OCI-LY1 (cell line): ENCODE measurements at regions not wholly inside any gene's neighbourhood (a gene's known extent, or its start where the extent isn't known, plus 50 kb on each side); places are given as distances from the start of the nearest gene placed in this dataset.

ENCODE experiments used
- H2AFZ ChIP-seq: fragments of 200-600 bp; sonication (generic), shearing (Covaris generic); 2 replicates; pipeline ENCODE4 v1.6.0; 2014; ENCODE audit warnings: antibody characterized with exemption, mild to moderate bottlenecking, low read length
- H3F3A ChIP-seq: fragments of 200-600 bp; sonication (generic), shearing (Covaris generic); 2 replicates; pipeline ENCODE4 v1.6.0; 2014; ENCODE audit warnings: mild to moderate bottlenecking, antibody characterized with exemption, low read length, moderate library complexity; ENCODE audit not compliant: insufficient read depth
- H3K27ac ChIP-seq: fragments of 200-600 bp; sonication (generic); 2 replicates; pipeline ENCODE4 v1.5.1; 2014; ENCODE audit warnings: low read length, mixed run types, mild to moderate bottlenecking, low read depth; ENCODE audit not compliant: poor library complexity, severe bottlenecking
- H3K27me3 ChIP-seq: fragments of 200-600 bp; sonication (generic); 2 replicates; pipeline ENCODE4 v1.6.0; 2014; ENCODE audit warnings: antibody characterized with exemption, mild to moderate bottlenecking, low read length, moderate library complexity; ENCODE audit not compliant: insufficient read depth
- H3K36me3 ChIP-seq: fragments of 200-600 bp; sonication (generic); 2 replicates; pipeline ENCODE4 v1.6.1; 2014; ENCODE audit warnings: mild to moderate bottlenecking, antibody characterized with exemption, low read length, moderate library complexity, mixed read lengths; ENCODE audit not compliant: insufficient read depth
- H3K4me1 ChIP-seq: fragments of 200-600 bp; sonication (generic); 2 replicates; pipeline ENCODE4 v1.5.1; 2014; ENCODE audit warnings: mild to moderate bottlenecking, low read length, moderate library complexity; ENCODE audit not compliant: insufficient read depth, severe bottlenecking
- H3K4me2 ChIP-seq: fragments of 200-600 bp; sonication (generic), shearing (Covaris generic); 2 replicates; pipeline ENCODE4 v1.6.1; 2014; ENCODE audit warnings: low read length
- H3K4me3 ChIP-seq: fragments of 200-600 bp; sonication (generic); 2 replicates; pipeline ENCODE4 v1.5.1; 2014; ENCODE audit warnings: low read length, low read depth, mild to moderate bottlenecking, mixed read lengths; ENCODE audit not compliant: poor library complexity, severe bottlenecking
- H3K79me2 ChIP-seq: fragments of 200-600 bp; shearing (Covaris generic); 2 replicates; pipeline ENCODE4 v1.6.1; 2016; ENCODE audit warnings: mixed run types, low read length, mixed read lengths; ENCODE audit not compliant: insufficient read depth
- H3K9ac ChIP-seq: fragments of 200-600 bp; sonication (generic), shearing (Covaris generic); 2 replicates; pipeline ENCODE4 v1.6.1; 2014; ENCODE audit warnings: mild to moderate bottlenecking, low read length, mixed read lengths
- H3K9me2 ChIP-seq: fragments of 200-600 bp; sonication (generic), shearing (Covaris generic); 2 replicates; pipeline ENCODE4 v1.6.1; 2014; ENCODE audit warnings: low read depth, mild to moderate bottlenecking, low read length, mixed read lengths
- H3K9me3 ChIP-seq: fragments of 200-600 bp; shearing (Covaris generic); 2 replicates; pipeline ENCODE4 v1.6.1; 2014; ENCODE audit warnings: low read length, mixed read lengths
- H4K20me1 ChIP-seq: fragments of 200-600 bp; sonication (generic), shearing (Covaris generic); 2 replicates; pipeline ENCODE4 v1.6.0; 2016; ENCODE audit warnings: mild to moderate bottlenecking, low read length; ENCODE audit not compliant: insufficient read depth
- CTCF ChIP-seq: fragments of 200-600 bp; sonication (generic), shearing (Covaris generic); IDR thresholded peaks from 2 replicates; pipeline ENCODE4 v1.5.1; 2017; ENCODE audit warnings: mild to moderate bottlenecking, antibody characterized with exemption, low read length, moderate library complexity, mixed read lengths
- EZH2 ChIP-seq: fragments of 200-600 bp; sonication (generic), shearing (Covaris generic); IDR thresholded peaks from 2 replicates; pipeline ENCODE4 v1.8.0; 2017; ENCODE audit warnings: borderline replicate concordance, mixed run types, mild to moderate bottlenecking, antibody characterized with exemption, low read length, moderate library complexity, mixed read lengths

- Histone ChIP-seq H2AFZ (no peak overlapping the region), H4K20me1 (no peaks in the 10 kb centered on the region), H3K4me3 (no peak overlapping the region), H3K9me2 (no peaks in the 10 kb centered on the region), H3K36me3 (no peaks in the 10 kb centered on the region), H3K4me1 (no peaks in the 10 kb centered on the region), H3F3A (no peaks in the 10 kb centered on the region), H3K27ac (no peak overlapping the region), H3K79me2 (no peaks in the 10 kb centered on the region), H3K27me3 (no peaks in the 10 kb centered on the region), H3K9ac (no peak overlapping the region), H3K9me3 (no peaks in the 10 kb centered on the region), H3K4me2 (no peak overlapping the region)
- no peak for TF ChIP-seq CTCF
Measured at GRCh38 chr11:28518825-28519224, 410.6 kb downstream of the METTL15 start.

- H3K4me2 ChIP-seq: no peak overlapping the region
Measured at GRCh38 chr11:28517621-28518020, 409.4 kb downstream of the METTL15 start.

GRCh38 chr11:28514391-28514790, 406.2 kb downstream of the METTL15 start:
- Histone ChIP-seq H3F3A (no peaks in the 10 kb centered on the region), H3K36me3 (no peaks in the 10 kb centered on the region), H3K9ac (no peak overlapping the region), H3K4me2 (no peak overlapping the region), H3K27me3 (no peaks in the 10 kb centered on the region), H3K79me2 (no peaks in the 10 kb centered on the region), H3K27ac (no peak overlapping the region), H3K9me2 (no peaks in the 10 kb centered on the region), H4K20me1 (no peaks in the 10 kb centered on the region), H3K9me3 (no peaks in the 10 kb centered on the region), H3K4me1 (no peaks in the 10 kb centered on the region), H3K4me3 (no peak overlapping the region), H2AFZ (no peak overlapping the region)
- TF ChIP-seq CTCF: no peak
- TF ChIP-seq EZH2: no peak

More at GRCh38 chr11:28517621-28518020, 409.4 kb downstream of the METTL15 start:
- Histone ChIP-seq H3K27me3 (no peaks in the 10 kb centered on the region), H3K36me3 (no peaks in the 10 kb centered on the region), H3K9ac (no peak overlapping the region), H4K20me1 (no peaks in the 10 kb centered on the region), H2AFZ (no peak overlapping the region), H3K9me3 (no peaks in the 10 kb centered on the region), H3K9me2 (no peaks in the 10 kb centered on the region), H3K27ac (no peak overlapping the region), H3K4me1 (no peaks in the 10 kb centered on the region), H3K79me2 (no peaks in the 10 kb centered on the region), H3K4me3 (no peak overlapping the region), H3F3A (no peaks in the 10 kb centered on the region)
- TF ChIP-seq CTCF: no peak
- TF ChIP-seq EZH2: no peak
